Endothelial cell of umbilical vein (primary cell): ENCODE measurements at regions not wholly inside any gene's neighbourhood (a gene's known extent, or its start where the extent isn't known, plus 50 kb on each side); places are given as distances from the start of the nearest gene placed in this dataset.

Experiments used
- BruUV-seq: library from RNA; stranded (reverse); fragments of 400-500 nt; replicated peaks from 2 replicates; lab custom pipeline; 2021; lab: Mats Ljungman, UMichigan
- CTCF ChIA-PET: fragments of 300-600, 350-600 bp; sonication (Branson Sonifier 250); formaldehyde crosslinking; loops from one replicate; lab custom pipeline; 2021; ENCODE audit warnings: antibody characterized with exemption, inconsistent platforms; lab: Charles Lee
- POLR2A ChIA-PET: fragments of 300-600, 350-600 bp; sonication (Branson Sonifier 250); formaldehyde crosslinking; loops from one replicate; lab custom pipeline; 2021; ENCODE audit warnings: antibody characterized with exemption, inconsistent platforms; lab: Charles Lee
- DNase-seq: peaks from one replicate; pipeline ENCODE4 v3.0.0-alpha.2; 2011; ENCODE audit warnings: low read depth, low spot score
- FAIRE-seq: peaks from 2 replicates; lab custom pipeline; 2011; peaks lifted over from hg19 to GRCh38; lab: Jason Lieb, UNC
- H2AFZ ChIP-seq: 2 replicates; pipeline ENCODE4 v1.6.0; 2012; ENCODE audit warnings: low read depth, low read length, control low read depth, inconsistent platforms
- H3K27ac ChIP-seq: 2 replicates; pipeline ENCODE4 v1.5.1; 2011; ENCODE audit warnings: low read depth, mild to moderate bottlenecking, control low read depth, low read length, moderate library complexity; ENCODE audit not compliant: insufficient read depth
- H3K27me3 ChIP-seq, 2 experiments: 2 replicates each; pipeline versions ENCODE4 v1.6.0 to v1.6.1; 2011; ENCODE audit warnings: low read length in 2 of 2, mixed read lengths in 1 of 2; ENCODE audit not compliant: control insufficient read depth in 2 of 2, insufficient read depth in 2 of 2
- H3K36me3 ChIP-seq, 2 experiments: 2 replicates in 1 of 2; 3 replicates in 1 of 2; pipeline ENCODE4 v1.5.1; 2011; ENCODE audit warnings: low read length in 2 of 2, mild to moderate bottlenecking in 1 of 2, moderate library complexity in 1 of 2; ENCODE audit not compliant: control insufficient read depth in 2 of 2, insufficient read depth in 2 of 2; ENCODE audit errors: extremely low read depth in 1 of 2
- H3K4me1 ChIP-seq: 3 replicates; pipeline ENCODE4 v1.5.1; 2011; ENCODE audit warnings: mild to moderate bottlenecking, low read length; ENCODE audit not compliant: control insufficient read depth, insufficient read depth; ENCODE audit errors: extremely low read depth
- H3K4me2 ChIP-seq: 2 replicates; pipeline ENCODE4 v1.6.1; 2011; ENCODE audit warnings: low read length, control low read depth, mixed read lengths; ENCODE audit not compliant: insufficient read depth
- H3K4me3 ChIP-seq, 3 experiments: fragments of 200-600 bp in 1 of 3; sonication (generic), shearing (Covaris generic) in 1 of 3; replicated peaks in 1 of 3; 2 replicates each; pipeline ENCODE4 v1.5.1; 2011 to 2016; ENCODE audit warnings: control low read depth in 3 of 3, low read length in 3 of 3, mild to moderate bottlenecking in 2 of 3, inconsistent platforms in 1 of 3, low read depth in 1 of 3, moderate library complexity in 1 of 3; ENCODE audit not compliant: insufficient read depth in 1 of 3
- H3K79me2 ChIP-seq: 2 replicates; pipeline ENCODE4 v1.6.0; 2012; ENCODE audit warnings: low read length, inconsistent platforms; ENCODE audit not compliant: control insufficient read depth, insufficient read depth
- H3K9ac ChIP-seq: replicated peaks from 2 replicates; pipeline ENCODE3; 2011; ENCODE audit warnings: low read length, control low read depth; ENCODE audit not compliant: insufficient read depth; ENCODE audit errors: extremely low read depth
- H3K9me1 ChIP-seq: replicated peaks from 3 replicates; pipeline ENCODE4 v1.6.0; 2011; ENCODE audit warnings: mild to moderate bottlenecking, low read length; ENCODE audit not compliant: control insufficient read depth, insufficient read depth; ENCODE audit errors: extremely low read depth
- H3K9me3 ChIP-seq: replicated peaks from 2 replicates; pipeline ENCODE4 v1.5.1; 2012; ENCODE audit warnings: low read length, inconsistent platforms; ENCODE audit not compliant: control insufficient read depth, insufficient read depth
- H4K20me1 ChIP-seq: replicated peaks from 2 replicates; pipeline ENCODE3; 2011; ENCODE audit warnings: mild to moderate bottlenecking, low read length; ENCODE audit not compliant: control insufficient read depth, insufficient read depth; ENCODE audit errors: extremely low read depth
- CTCF ChIP-seq, 2 donors: IDR thresholded peaks; 1 replicate in 1 of 2; 2 replicates in 1 of 2; pipeline ENCODE4 v1.5.1; 2011; ENCODE audit warnings: low read length in 2 of 2, mild to moderate bottlenecking in 2 of 2, moderate library complexity in 2 of 2, control low read depth in 1 of 2, inconsistent platforms in 1 of 2, low read depth in 1 of 2; ENCODE audit not compliant: insufficient read depth in 1 of 2; ENCODE audit errors: extremely low read depth in 1 of 2
- EZH2 ChIP-seq: IDR thresholded peaks from 2 replicates; pipeline ENCODE4 v1.6.1; 2012; ENCODE audit warnings: borderline replicate concordance, low read depth, mild to moderate bottlenecking, moderate library complexity, low read length, inconsistent platforms; ENCODE audit not compliant: severe bottlenecking
- FOS ChIP-seq: IDR thresholded peaks from 2 replicates; pipeline ENCODE4 v1.6.1; 2011; ENCODE audit warnings: mild to moderate bottlenecking, low read length, moderate library complexity, borderline replicate concordance; ENCODE audit not compliant: insufficient read depth
- GATA2 ChIP-seq: IDR thresholded peaks from 2 replicates; pipeline ENCODE4 v1.7.0; 2011; ENCODE audit warnings: low read depth, mild to moderate bottlenecking, moderate library complexity, mixed read lengths, low read length; ENCODE audit not compliant: insufficient read length, insufficient read depth
- JUN ChIP-seq: IDR thresholded peaks from 2 replicates; pipeline ENCODE4 v1.6.1; 2011; ENCODE audit warnings: borderline replicate concordance, low read depth; ENCODE audit not compliant: insufficient read length, insufficient read depth
- MAX ChIP-seq: IDR thresholded peaks from 2 replicates; pipeline ENCODE4 v1.6.1; 2011; ENCODE audit not compliant: insufficient read depth, insufficient read length
- MYC ChIP-seq: IDR thresholded peaks from one replicate; pipeline ENCODE4 v1.6.1; 2011; ENCODE audit warnings: mild to moderate bottlenecking, low read depth, low read length
- POLR2A ChIP-seq: IDR thresholded peaks from 2 replicates; pipeline ENCODE4 v1.6.1; 2012; ENCODE audit warnings: low read depth, mild to moderate bottlenecking, control low read depth, low read length
- POLR2AphosphoS5 ChIP-seq: IDR thresholded peaks from 2 replicates; pipeline ENCODE4 v1.6.1; 2012; ENCODE audit warnings: low read depth, mild to moderate bottlenecking, control low read depth, low read length, moderate library complexity; ENCODE audit not compliant: insufficient read depth
- dilution Hi-C: fragments of 300-500 bp; cut with MboI; formaldehyde crosslinking; loops from one replicate; pipeline ENCODE4 v1.15.0; 2019; ENCODE audit warnings: low sequenced_read_pairs; ENCODE audit not compliant: extremely low pct_ligation_motif_present
- intact Hi-C: fragments of 100-400 bp; cut with micrococcal nuclease; formaldehyde crosslinking; loops from one replicate; pipeline ENCODE4 v1.10.0; 2022

DNA sequence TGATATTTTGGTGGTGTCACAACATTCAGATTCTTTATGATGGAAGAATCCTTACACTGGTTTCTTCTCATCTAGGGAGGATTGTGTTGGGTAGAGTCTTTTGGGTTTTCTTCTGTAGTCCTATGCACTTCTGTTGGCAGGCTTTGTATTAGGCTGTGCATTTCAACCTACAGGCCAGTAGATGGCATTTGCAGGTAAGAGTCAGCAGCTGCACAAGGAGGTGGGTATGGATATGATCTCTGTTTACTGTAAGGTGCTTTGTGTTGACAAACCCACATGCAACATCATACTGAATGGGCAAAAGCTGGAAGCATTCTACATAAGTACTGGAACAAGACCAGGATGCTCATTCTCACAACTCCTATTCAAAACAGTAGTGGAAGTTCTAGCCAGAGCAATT, 656.8 kb downstream of the METTL4 start:
- H3K79me2 ChIP-seq: no peaks in the 10 kb centered on the region
- no peaks in the 10 kb centered on the region for H3K9me3 ChIP-seq
- H2AFZ ChIP-seq: no peak overlapping the region
- no peaks in the 10 kb centered on the region for H4K20me1 ChIP-seq
- dilution Hi-C loops: no loop called here
- no peak for TF ChIP-seq EZH2
- no peaks in the 10 kb centered on the region for H3K27me3 ChIP-seq
- FAIRE-seq (no peak), DNase-seq (no peak)
- BruUV-seq: no TSS peak
- no peaks in the 10 kb centered on the region for H3K36me3 ChIP-seq
- CTCF ChIA-PET: no interaction called here
- POLR2A ChIA-PET: no interaction called here
- no peak overlapping the region for H3K9ac ChIP-seq
- intact Hi-C loops: no loop called here
- no peak overlapping the region for H3K4me2 ChIP-seq
- H3K4me1 ChIP-seq: no peaks in the 10 kb centered on the region
- H3K27ac ChIP-seq: no peak overlapping the region
- no peak overlapping the region for H3K4me3 ChIP-seq
- H3K9me1 ChIP-seq: no peaks in the 10 kb centered on the region

DNA sequence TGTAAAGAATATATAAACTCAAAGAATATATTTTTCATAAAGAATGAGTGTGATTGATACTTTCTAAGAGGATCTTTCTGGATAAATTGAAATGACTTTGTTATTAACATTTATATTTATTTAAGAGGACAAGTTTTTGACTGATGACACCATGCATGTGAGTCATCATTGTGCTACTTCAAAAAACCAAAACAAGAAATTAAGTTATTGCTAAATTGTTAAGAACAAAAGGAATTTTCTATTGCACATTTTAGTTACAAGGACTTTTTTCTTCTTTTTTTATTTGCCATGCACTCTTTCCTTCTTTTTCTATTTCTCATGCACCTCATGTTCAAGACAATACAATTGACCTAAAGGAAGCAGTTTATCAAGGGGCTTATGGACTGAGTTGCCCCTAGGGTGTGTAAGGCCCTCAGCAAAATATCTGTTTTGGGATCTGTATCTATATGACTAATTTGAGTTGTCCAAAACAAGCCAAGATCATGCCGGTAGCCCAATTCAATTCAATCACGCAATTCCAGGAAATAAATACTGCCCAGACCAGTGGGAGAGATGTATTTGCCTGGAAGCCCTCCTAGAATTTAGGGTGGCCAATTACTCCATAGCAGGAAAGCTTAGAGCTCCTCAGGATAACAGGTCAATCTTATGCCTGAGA, 654.3 kb downstream of the METTL4 start:
- dilution Hi-C loops (no loop called here), intact Hi-C loops (no loop called here)
- H3K9me1 ChIP-seq: no peaks in the 10 kb centered on the region
- H3K27ac ChIP-seq: no peak overlapping the region
- H2AFZ ChIP-seq: no peak overlapping the region
- no peak overlapping the region for H3K9ac ChIP-seq
- no peak overlapping the region for H3K4me2 ChIP-seq
- no peaks in the 10 kb centered on the region for H3K27me3 ChIP-seq
- no peaks in the 10 kb centered on the region for H3K4me1 ChIP-seq
- DNase-seq (no peak), FAIRE-seq (no peak)
- no peaks in the 10 kb centered on the region for H3K9me3 ChIP-seq
- H4K20me1 ChIP-seq: no peaks in the 10 kb centered on the region
- no peaks in the 10 kb centered on the region for H3K79me2 ChIP-seq
- no TSS peak for BruUV-seq
- H3K4me3 ChIP-seq: no peak overlapping the region
- POLR2A ChIA-PET: no interaction called here
- TF ChIP-seq FOS: no peak
- TF ChIP-seq MYC: no peak
- TF ChIP-seq CTCF (IDR thresholded peaks at IDR 0.05; ENCODE audit: extremely low read depth in 1 of 2, insufficient read depth in 1 of 2, low read depth in 1 of 2, low read length in 2 of 2): no peak
- TF ChIP-seq GATA2: no peak
- no peak for TF ChIP-seq POLR2A
- no peak for TF ChIP-seq EZH2
- no peak for TF ChIP-seq JUN
- no peak for TF ChIP-seq MAX
- no peak for TF ChIP-seq POLR2AphosphoS5
- H3K36me3 ChIP-seq: no peaks in the 10 kb centered on the region
- CTCF ChIA-PET: no interaction called here
